MM.1S (cell line): ENCODE measurements at regions not wholly inside any gene's neighbourhood (a gene's known extent, or its start where the extent isn't known, plus 50 kb on each side); places are given as distances from the start of the nearest gene placed in this dataset.

Source experiments
- DNase-seq: peaks from one replicate; pipeline ENCODE4 v3.0.0-alpha.2; 2015
- H2AFZ ChIP-seq: fragments of 300-600 bp; sonication (generic); 2 replicates; pipeline ENCODE4 v1.6.0; 2016; ENCODE audit warnings: antibody characterized with exemption, low read length
- H3F3A ChIP-seq: fragments of 300-600 bp; sonication (generic); 2 replicates; pipeline ENCODE4 v1.6.1; 2016; ENCODE audit warnings: mild to moderate bottlenecking, antibody characterized with exemption, low read length, moderate library complexity, mixed read lengths; ENCODE audit not compliant: insufficient read depth
- H3K27ac ChIP-seq: fragments of 300-600 bp; sonication (generic); 2 replicates; pipeline ENCODE4 v1.5.1; 2016; ENCODE audit warnings: mild to moderate bottlenecking, low read length
- H3K27me3 ChIP-seq: fragments of 300-600 bp; sonication (generic); replicated peaks from 2 replicates; pipeline ENCODE4 v1.6.0; 2016; ENCODE audit warnings: low read length; ENCODE audit not compliant: insufficient read depth
- H3K36me3 ChIP-seq: fragments of 300-600 bp; sonication (generic); replicated peaks from 2 replicates; pipeline ENCODE4 v1.6.1; 2016; ENCODE audit warnings: mild to moderate bottlenecking, low read length, mixed read lengths; ENCODE audit not compliant: insufficient read depth
- H3K4me1 ChIP-seq: fragments of 300-600 bp; sonication (generic); 2 replicates; pipeline ENCODE4 v1.6.1; 2016; ENCODE audit warnings: low read length, mixed read lengths
- H3K4me2 ChIP-seq: fragments of 300-600 bp; sonication (generic); 2 replicates; pipeline ENCODE4 v1.6.0; 2016; ENCODE audit warnings: low read depth, low read length
- H3K4me3 ChIP-seq: fragments of 300-600 bp; sonication (generic); 2 replicates; pipeline ENCODE4 v1.5.1; 2016; ENCODE audit warnings: low read length, mixed read lengths
- H3K79me2 ChIP-seq: fragments of 300-600 bp; sonication (generic); 2 replicates; pipeline ENCODE4 v1.6.1; 2016; ENCODE audit warnings: mixed run types, low read length, mixed read lengths
- H3K9ac ChIP-seq: fragments of 300-600 bp; sonication (generic); 2 replicates; pipeline ENCODE4 v1.6.1; 2016; ENCODE audit warnings: low read length, mixed read lengths
- H3K9me2 ChIP-seq: fragments of 300-600 bp; sonication (generic); replicated peaks from 2 replicates; pipeline ENCODE4 v1.6.1; 2016; ENCODE audit warnings: mild to moderate bottlenecking, low read length, mixed read lengths; ENCODE audit not compliant: insufficient read depth
- H3K9me3 ChIP-seq: fragments of 300-600 bp; sonication (generic); replicated peaks from 2 replicates; pipeline ENCODE4 v1.6.1; 2016; ENCODE audit warnings: mild to moderate bottlenecking, low read length, mixed read lengths; ENCODE audit not compliant: insufficient read depth
- H4K20me1 ChIP-seq: fragments of 300-600 bp; sonication (generic); 2 replicates; pipeline ENCODE4 v1.6.1; 2016; ENCODE audit warnings: mild to moderate bottlenecking, low read length, moderate library complexity, mixed read lengths; ENCODE audit not compliant: insufficient read depth
- EZH2 ChIP-seq: fragments of 300-600 bp; sonication (generic); optimal IDR thresholded peaks from 2 replicates; pipeline ENCODE3; 2017; ENCODE audit warnings: low read depth, mild to moderate bottlenecking, antibody characterized with exemption, low read length, mixed read lengths
- EZH2phosphoT487 ChIP-seq: fragments of 300-600 bp; sonication (generic); IDR thresholded peaks from 2 replicates; pipeline ENCODE4 v1.6.1; 2018; ENCODE audit warnings: antibody characterized with exemption, low read length
- TF ChIP-seq, protein P1 (sequence below): fragments of 300-600 bp; sonication (generic); IDR thresholded peaks from 2 replicates; pipeline ENCODE4 v1.5.1; 2016; ENCODE audit warnings: antibody characterized with exemption, low read length, mixed read lengths

GRCh38 chr2:181354626-181355025 is 102.6 kb upstream of the ITGA4 start:
- H2AFZ ChIP-seq: no peak overlapping the region
- no peak for DNase-seq
- no peak overlapping the region for H3K4me2 ChIP-seq

DNA sequence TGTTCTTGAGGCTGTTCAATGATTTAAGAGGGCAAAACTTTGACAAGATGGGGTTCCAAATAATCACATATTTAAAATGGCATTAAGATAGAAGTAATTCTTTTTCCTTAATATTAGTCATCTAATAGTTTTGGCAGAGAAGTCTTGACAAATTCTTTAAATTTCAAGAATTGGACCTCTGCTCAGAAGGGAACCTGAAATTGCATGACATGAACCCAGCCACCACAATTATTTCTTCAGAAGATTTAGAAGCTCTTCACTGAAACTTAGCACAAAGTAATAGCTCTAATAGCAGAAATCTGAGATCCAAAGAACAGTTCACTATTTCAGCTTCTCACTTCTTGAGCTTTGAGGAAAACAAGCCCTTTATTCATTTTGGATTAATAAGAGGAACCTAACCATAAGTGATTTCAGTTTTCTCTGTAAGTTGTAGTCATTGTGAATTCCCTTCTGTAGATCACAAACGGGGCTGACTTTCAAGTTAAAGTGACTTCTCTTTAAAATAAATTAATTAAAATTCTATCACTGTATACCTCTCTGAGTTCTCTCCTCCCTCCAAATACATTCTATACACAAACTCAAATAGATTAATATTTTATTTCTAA is 100.6 kb upstream of the ITGA4 start:
- no peaks in the 10 kb centered on the region for H3F3A ChIP-seq
- TF ChIP-seq EZH2 (no peak), EZH2phosphoT487 (no peak)
- TF ChIP-seq, protein P1, sequence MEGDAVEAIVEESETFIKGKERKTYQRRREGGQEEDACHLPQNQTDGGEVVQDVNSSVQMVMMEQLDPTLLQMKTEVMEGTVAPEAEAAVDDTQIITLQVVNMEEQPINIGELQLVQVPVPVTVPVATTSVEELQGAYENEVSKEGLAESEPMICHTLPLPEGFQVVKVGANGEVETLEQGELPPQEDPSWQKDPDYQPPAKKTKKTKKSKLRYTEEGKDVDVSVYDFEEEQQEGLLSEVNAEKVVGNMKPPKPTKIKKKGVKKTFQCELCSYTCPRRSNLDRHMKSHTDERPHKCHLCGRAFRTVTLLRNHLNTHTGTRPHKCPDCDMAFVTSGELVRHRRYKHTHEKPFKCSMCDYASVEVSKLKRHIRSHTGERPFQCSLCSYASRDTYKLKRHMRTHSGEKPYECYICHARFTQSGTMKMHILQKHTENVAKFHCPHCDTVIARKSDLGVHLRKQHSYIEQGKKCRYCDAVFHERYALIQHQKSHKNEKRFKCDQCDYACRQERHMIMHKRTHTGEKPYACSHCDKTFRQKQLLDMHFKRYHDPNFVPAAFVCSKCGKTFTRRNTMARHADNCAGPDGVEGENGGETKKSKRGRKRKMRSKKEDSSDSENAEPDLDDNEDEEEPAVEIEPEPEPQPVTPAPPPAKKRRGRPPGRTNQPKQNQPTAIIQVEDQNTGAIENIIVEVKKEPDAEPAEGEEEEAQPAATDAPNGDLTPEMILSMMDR: no peak
- no peak overlapping the region for H2AFZ ChIP-seq
- no peaks in the 10 kb centered on the region for H3K9me3 ChIP-seq
- no peak overlapping the region for H3K27ac ChIP-seq
- no peaks in the 10 kb centered on the region for H4K20me1 ChIP-seq
- H3K9me2 ChIP-seq: no peaks in the 10 kb centered on the region
- no peak overlapping the region for H3K9ac ChIP-seq
- no peaks in the 10 kb centered on the region for H3K27me3 ChIP-seq
- H3K79me2 ChIP-seq: no peaks in the 10 kb centered on the region
- H3K4me1 ChIP-seq: no peaks in the 10 kb centered on the region
- no peaks in the 10 kb centered on the region for H3K36me3 ChIP-seq
- no peak overlapping the region for H3K4me2 ChIP-seq
- no peak for DNase-seq
- H3K4me3 ChIP-seq: no peak overlapping the region

More at GRCh38 chr2:181354626-181355025, 102.6 kb upstream of the ITGA4 start:
- no peaks in the 10 kb centered on the region for H3K9me2 ChIP-seq
- no peaks in the 10 kb centered on the region for H3K79me2 ChIP-seq
- TF ChIP-seq, protein P1: no peak
- no peak for TF ChIP-seq EZH2
- no peak for TF ChIP-seq EZH2phosphoT487
- H3K36me3 ChIP-seq: no peaks in the 10 kb centered on the region
- no peak overlapping the region for H3K27ac ChIP-seq
- no peaks in the 10 kb centered on the region for H3K9me3 ChIP-seq
- H3K4me1 ChIP-seq: no peaks in the 10 kb centered on the region
- H3K4me3 ChIP-seq: no peak overlapping the region
- no peaks in the 10 kb centered on the region for H4K20me1 ChIP-seq
- no peaks in the 10 kb centered on the region for H3K27me3 ChIP-seq
- no peak overlapping the region for H3K9ac ChIP-seq
- no peaks in the 10 kb centered on the region for H3F3A ChIP-seq

DNA sequence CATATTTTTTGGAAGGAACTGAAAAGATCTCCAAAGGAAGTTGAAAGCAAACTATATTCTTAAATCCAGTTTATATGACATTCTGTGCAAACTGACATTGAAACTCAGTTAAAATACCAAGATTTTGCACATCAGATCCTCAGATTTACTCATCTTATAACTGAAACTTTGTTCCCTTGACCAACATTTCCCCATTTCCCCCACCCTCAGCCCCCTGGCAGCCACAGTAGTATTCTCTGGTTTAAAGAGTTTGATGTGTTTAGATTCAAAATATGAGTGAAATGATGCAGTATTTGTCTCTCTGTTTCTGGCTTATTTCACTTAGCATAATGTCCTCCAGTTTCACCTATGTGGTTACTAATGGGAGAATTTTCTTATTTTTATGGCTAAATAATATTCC is 99.2 kb upstream of the ITGA4 start:
- Histone ChIP-seq H3K36me3 (no peaks in the 10 kb centered on the region), H3K4me1 (0 out of 2 replicates have a peak, but pooled peaks cover 5% of the 10 kb centered on the region), H3K9ac (no peak overlapping the region), H3K9me3 (no peaks in the 10 kb centered on the region), H3K27me3 (no peaks in the 10 kb centered on the region), H3K4me3 (no peak overlapping the region), H3F3A (no peaks in the 10 kb centered on the region), H4K20me1 (no peaks in the 10 kb centered on the region), H3K27ac (no peak overlapping the region), H3K79me2 (no peaks in the 10 kb centered on the region), H3K4me2 (no peak overlapping the region), H3K9me2 (no peaks in the 10 kb centered on the region), H2AFZ (no peak overlapping the region)
- no peak for DNase-seq
- no peak for TF ChIP-seq EZH2
- TF ChIP-seq EZH2phosphoT487: no peak
- TF ChIP-seq, protein P1: no peak
